CD14-positive monocyte (primary cell): ENCODE measurements at regions not wholly inside any gene's neighbourhood (a gene's known extent, or its start where the extent isn't known, plus 50 kb on each side); places are given as distances from the start of the nearest gene placed in this dataset.

Source experiments
- DNase-seq, 3 donors: peaks; one replicate each; pipeline ENCODE4 v3.0.0-alpha.2; 2011 to 2022
- H2AFZ ChIP-seq: 2 replicates; pipeline ENCODE4 v1.6.0; 2012; ENCODE audit warnings: mild to moderate bottlenecking, low read depth, low read length, inconsistent platforms; ENCODE audit not compliant: insufficient read depth, poor library complexity, severe bottlenecking
- H3K27ac ChIP-seq, 2 donors: 1 replicate in 1 of 2; 2 replicates in 1 of 2; pipeline ENCODE4 v1.5.1; 2012 to 2013; ENCODE audit warnings: low read length in 2 of 2, control low read depth in 1 of 2, inconsistent platforms in 1 of 2, low read depth in 1 of 2, mild to moderate bottlenecking in 1 of 2
- H3K27me3 ChIP-seq, 2 donors: one replicate each; pipeline versions ENCODE4 v1.6.0 to v1.6.1; 2011 to 2013; ENCODE audit warnings: low read length in 2 of 2; ENCODE audit not compliant: control insufficient read depth in 2 of 2, insufficient read depth in 2 of 2
- H3K36me3 ChIP-seq, 2 donors: replicated peaks in 1 of 2; 1 replicate in 1 of 2; 2 replicates in 1 of 2; pipeline versions ENCODE4 v1.5.1 to v1.6.1; 2012 to 2013; ENCODE audit warnings: low read length in 2 of 2, control low read depth in 1 of 2, inconsistent platforms in 1 of 2, mild to moderate bottlenecking in 1 of 2; ENCODE audit not compliant: insufficient read depth in 2 of 2, control insufficient read depth in 1 of 2
- H3K4me1 ChIP-seq, 2 donors: 1 replicate in 1 of 2; 2 replicates in 1 of 2; pipeline versions ENCODE4 v1.5.1 to v1.6.1; 2012 to 2013; ENCODE audit warnings: low read length in 2 of 2, control low read depth in 1 of 2, inconsistent platforms in 1 of 2, mild to moderate bottlenecking in 1 of 2, moderate library complexity in 1 of 2; ENCODE audit not compliant: insufficient read depth in 2 of 2, control insufficient read depth in 1 of 2
- H3K4me2 ChIP-seq: replicated peaks from 2 replicates; pipeline ENCODE3; 2012; ENCODE audit warnings: low read length, moderate library complexity, mild to moderate bottlenecking; ENCODE audit not compliant: poor library complexity, severe bottlenecking; ENCODE audit errors: extremely low read depth
- H3K4me3 ChIP-seq, 3 experiments: fragments of 200-600 bp in 1 of 3; sonication (generic) in 1 of 3; replicated peaks in 1 of 3; 1 replicate in 2 of 3; 2 replicates in 1 of 3; pipeline ENCODE4 v1.5.1; 2011 to 2013; ENCODE audit warnings: low read length in 3 of 3, mild to moderate bottlenecking in 3 of 3, control low read depth in 2 of 3, low read depth in 2 of 3, inconsistent platforms in 1 of 3, moderate library complexity in 1 of 3
- H3K79me2 ChIP-seq: 2 replicates; pipeline ENCODE4 v1.6.0; 2012; ENCODE audit warnings: mild to moderate bottlenecking, control low read depth, inconsistent platforms, low read length, moderate library complexity; ENCODE audit not compliant: insufficient read depth
- H3K9ac ChIP-seq: 2 replicates; pipeline ENCODE4 v1.6.0; 2017; ENCODE audit warnings: low read length, mild to moderate bottlenecking; ENCODE audit not compliant: insufficient read depth, poor library complexity, severe bottlenecking
- H3K9me3 ChIP-seq, 2 donors: replicated peaks in 1 of 2; 1 replicate in 1 of 2; 2 replicates in 1 of 2; pipeline versions ENCODE4 v1.5.1 to v1.6.1; 2012 to 2013; ENCODE audit warnings: low read length in 2 of 2, control low read depth in 1 of 2; ENCODE audit not compliant: control insufficient read depth in 1 of 2, insufficient read depth in 1 of 2
- H4K20me1 ChIP-seq: 2 replicates; pipeline ENCODE4 v1.6.0; 2012; ENCODE audit warnings: mild to moderate bottlenecking, low read length, control low read depth, moderate library complexity; ENCODE audit not compliant: insufficient read depth
- H3K27ac Mint-ChIP-seq, 7 donors: one replicate each; pipeline ENCODE4 v1.8.0; 2020; ENCODE audit warnings: mild to moderate bottlenecking in 7 of 7, mixed read lengths in 7 of 7, moderate library complexity in 6 of 7, inconsistent platforms in 2 of 7
- H3K27me3 Mint-ChIP-seq, 3 donors: one replicate each; pipeline ENCODE4 v1.8.0; 2021 to 2022; ENCODE audit warnings: low read depth in 3 of 3, mild to moderate bottlenecking in 3 of 3, mixed read lengths in 3 of 3, moderate library complexity in 3 of 3, inconsistent platforms in 1 of 3
- H3K36me3 Mint-ChIP-seq, 2 donors: one replicate each; pipeline ENCODE4 v1.8.0; 2020; ENCODE audit warnings: mixed read lengths in 2 of 2, inconsistent platforms in 1 of 2, mild to moderate bottlenecking in 1 of 2
- H3K4me1 Mint-ChIP-seq: one replicate; pipeline ENCODE4 v1.8.0; 2020; ENCODE audit warnings: mild to moderate bottlenecking, mixed read lengths
- H3K4me3 Mint-ChIP-seq, 2 donors: one replicate each; pipeline ENCODE4 v1.8.0; 2020; ENCODE audit warnings: mild to moderate bottlenecking in 2 of 2, mixed read lengths in 2 of 2, moderate library complexity in 1 of 2
- H3K9me3 Mint-ChIP-seq, 7 donors: one replicate each; pipeline ENCODE4 v1.8.0; 2020 to 2022; ENCODE audit warnings: mixed read lengths in 7 of 7, mild to moderate bottlenecking in 6 of 7, moderate library complexity in 6 of 7, inconsistent platforms in 2 of 7
- CTCF ChIP-seq: fragments of 200-600 bp; IDR thresholded peaks from one replicate; pipeline ENCODE4 v1.8.0; 2022; ENCODE audit warnings: antibody characterized with exemption, mild to moderate bottlenecking
- WGBS: methylation state at CpG from one replicate; pipeline ENCODE4 v1.1.5; 2013; ENCODE audit warnings: missing lambda C conversion rate; ENCODE audit not compliant: insufficient coverage; 5-methylcytosine and 5-hydroxymethylcytosine counted together
- intact Hi-C, 2 donors: fragments of 100-400 bp; cut with micrococcal nuclease; formaldehyde crosslinking; loops; one replicate each; pipeline versions ENCODE4 v1.15.0 to v1.15.1; 2023

GRCh38 chr2:83085869-83086268 lies 1373.2 kb downstream of the SUCLG1 start:
- Histone ChIP-seq H3K4me2 (no peak overlapping the region), H3K79me2 (no peaks in the 10 kb centered on the region), H3K27ac (no peak overlapping the region), H3K27me3 (no peaks in the 10 kb centered on the region), H3K9ac (no peak overlapping the region), H3K9me3 (peaks cover 0 to 14% of the 10 kb centered on the region in 2 donors), H3K36me3 (no peaks in the 10 kb centered on the region), H2AFZ (no peak overlapping the region), H3K4me3 (no peak overlapping the region), H4K20me1 (no peaks in the 10 kb centered on the region), H3K4me1 (no peaks in the 10 kb centered on the region)
- no peak for TF ChIP-seq CTCF
- no peaks in the 10 kb centered on the region for H3K4me1 Mint-ChIP-seq
- H3K27me3 Mint-ChIP-seq = no peaks in the 10 kb centered on the region
- H3K36me3 Mint-ChIP-seq = no peaks in the 10 kb centered on the region
- intact Hi-C loops = no loop called here
- H3K9me3 Mint-ChIP-seq = peaks cover 0 to 16% (median 3%) of the 10 kb centered on the region in 7 donors
- DNase-seq = no peak
- H3K4me3 Mint-ChIP-seq = no peak overlapping the region
- WGBS = no CpG with 5 or more reads among the region's 2 CpGs
- H3K27ac Mint-ChIP-seq = no peak overlapping the region

- Histone ChIP-seq H2AFZ (no peak overlapping the region), H3K4me3 (no peak overlapping the region), H3K4me1 (no peaks in the 10 kb centered on the region), H3K36me3 (no peaks in the 10 kb centered on the region), H3K4me2 (no peak overlapping the region), H4K20me1 (no peaks in the 10 kb centered on the region), H3K9ac (no peak overlapping the region), H3K9me3 (peaks cover 0 to 8% of the 10 kb centered on the region in 2 donors), H3K27ac (no peak overlapping the region), H3K79me2 (no peaks in the 10 kb centered on the region), H3K27me3 (no peaks in the 10 kb centered on the region)
- Mint-ChIP-seq H3K36me3 (no peaks in the 10 kb centered on the region), H3K4me1 (no peaks in the 10 kb centered on the region), H3K9me3 (peaks cover 0 to 11% (median 0%) of the 10 kb centered on the region in 7 donors), H3K4me3 (no peak overlapping the region), H3K27me3 (peaks cover 0 to 2% (median 0%) of the 10 kb centered on the region in 3 donors), H3K27ac (no peak overlapping the region)
- TF ChIP-seq CTCF = no peak
- no peak for DNase-seq
- WGBS = 62% methylated on average over 2 of the region's 6 CpGs
- intact Hi-C loops = no loop called here
Observed at GRCh38 chr2:83081826-83082690, 1377.0 kb downstream of the SUCLG1 start.
